IPS DF 4.7 (cell line): ENCODE measurements at regions not wholly inside any gene's neighbourhood (a gene's known extent, or its start where the extent isn't known, plus 50 kb on each side); places are given as distances from the start of the nearest gene placed in this dataset.
"Not testable (repeated sequence)": the region's sequence is repeated elsewhere in the genome, so short reads cannot be mapped to it uniquely, and the experiment has no call there.

Experiments used
- DNase-seq: peaks from one replicate; pipeline ENCODE4 v3.0.0-alpha.2; 2013; ENCODE audit warnings: low spot score; ENCODE audit errors: extremely low read depth

- no peak for DNase-seq
Measured at GRCh38 chrY:18958846-18959245, 185.3 kb upstream of the HSFY2 start.

GRCh38 chrY:18951657-18952435, 178.3 kb upstream of the HSFY2 start:
- no peak for DNase-seq

GRCh38 chrY:18951019-18951418, 177.5 kb upstream of the HSFY2 start:
- DNase-seq, result no peak

DNA sequence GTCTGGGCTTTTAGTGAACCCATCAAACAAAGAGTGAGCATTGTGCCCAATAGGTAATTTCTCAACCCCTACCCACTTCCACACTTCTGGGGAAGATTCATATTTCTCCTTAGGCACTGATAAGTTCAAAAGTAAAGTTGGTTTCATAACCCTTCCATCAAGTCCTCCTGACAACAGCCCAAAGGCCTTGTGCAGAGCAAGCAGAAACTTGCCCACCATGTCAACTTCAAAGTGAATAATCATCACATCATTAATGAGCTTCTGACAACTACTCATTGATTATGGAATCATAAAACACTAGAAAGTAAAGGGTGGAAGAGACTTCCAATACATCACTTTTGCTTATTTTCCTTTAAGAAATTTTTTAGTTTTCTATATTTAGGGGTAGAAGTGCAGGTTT, 163.3 kb upstream of the HSFY2 start:
- no peak for DNase-seq

DNA sequence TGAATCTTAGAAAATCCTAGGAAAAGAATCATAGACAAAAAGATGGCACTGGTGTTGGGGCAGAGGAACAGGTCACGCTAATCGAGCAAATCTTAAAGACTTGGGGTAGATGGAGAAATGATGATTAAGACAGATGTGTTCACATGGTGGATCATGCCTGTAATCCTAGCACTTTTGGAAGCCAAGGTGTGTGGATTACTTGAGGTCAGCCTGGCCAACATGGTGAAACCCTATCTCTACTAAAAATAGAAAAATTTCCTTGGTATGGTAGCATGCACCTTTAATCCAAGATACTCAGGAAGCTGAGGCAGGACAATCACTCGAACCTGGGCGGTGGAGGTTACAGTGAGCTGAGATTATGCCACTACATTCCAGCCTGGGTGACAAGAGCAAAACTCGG, 145.7 kb upstream of the HSFY2 start:
- no peak for DNase-seq

DNA sequence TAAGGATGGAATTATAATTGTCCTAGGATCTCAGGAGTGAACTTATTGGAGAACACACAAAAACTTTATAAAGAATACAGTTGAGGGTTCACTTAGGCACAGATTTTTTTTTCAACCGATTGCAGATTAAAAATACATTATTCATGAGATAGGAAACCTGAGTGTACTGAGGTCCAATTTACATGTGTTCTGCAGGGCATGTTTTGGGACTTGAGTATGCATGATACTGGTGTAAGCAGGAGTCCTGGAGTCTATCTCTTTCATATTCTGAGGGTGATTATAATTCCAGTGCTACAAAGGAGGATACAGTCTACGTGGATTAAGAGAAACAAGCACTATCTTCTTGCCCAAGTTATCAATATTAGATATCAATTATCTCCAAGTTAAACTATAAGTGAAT, 139.3 kb upstream of the HSFY2 start:
- no peak for DNase-seq

DNA sequence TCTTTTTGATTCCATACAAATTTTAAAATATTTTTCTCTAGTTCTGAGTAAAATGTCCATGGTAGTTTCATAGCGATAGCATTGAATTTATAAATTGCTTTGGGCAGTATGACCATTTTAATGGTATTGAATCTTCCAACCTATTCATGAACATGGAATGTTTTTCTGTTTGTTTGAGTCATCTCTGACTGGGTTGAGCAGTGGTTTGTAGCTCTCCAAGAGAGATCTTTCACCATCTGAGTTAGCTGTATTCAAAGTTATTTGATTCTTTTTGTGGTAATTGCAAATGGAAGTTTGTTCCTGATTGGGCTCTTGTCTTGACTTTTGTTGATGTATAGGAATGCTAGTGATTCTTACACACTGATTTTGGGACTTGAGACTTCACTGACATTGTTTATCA, 136.3 kb upstream of the HSFY2 start:
- no peak for DNase-seq

- not testable (repeated sequence) for DNase-seq
Measured at GRCh38 chrY:18906198-18906597, 132.7 kb upstream of the HSFY2 start.

GRCh38 chrY:18904296-18904695, 130.8 kb upstream of the HSFY2 start:
- no peak for DNase-seq

DNA sequence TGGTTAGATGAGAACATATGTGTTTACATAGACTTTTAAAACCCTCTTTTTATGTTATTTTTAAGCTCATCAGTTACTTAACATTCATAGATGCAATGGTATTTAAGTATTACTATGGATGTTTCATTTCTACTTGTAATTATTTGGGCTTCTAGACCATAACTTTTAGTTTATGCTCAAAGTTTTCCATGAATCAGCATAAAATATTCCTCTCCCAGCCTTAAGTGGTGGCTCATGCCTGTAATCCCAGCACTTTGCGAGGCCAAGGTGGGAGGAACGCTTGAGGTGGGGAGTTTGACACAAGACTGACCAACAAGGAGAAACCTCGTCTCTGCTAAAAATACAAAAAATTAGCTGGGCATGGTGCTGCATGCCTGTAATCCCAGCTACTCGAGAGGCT, 118.5 kb upstream of the HSFY2 start:
- DNase-seq, result no peak

- DNase-seq, result no peak
Measured at GRCh38 chrY:18889548-18889947, 116.0 kb upstream of the HSFY2 start.

DNA sequence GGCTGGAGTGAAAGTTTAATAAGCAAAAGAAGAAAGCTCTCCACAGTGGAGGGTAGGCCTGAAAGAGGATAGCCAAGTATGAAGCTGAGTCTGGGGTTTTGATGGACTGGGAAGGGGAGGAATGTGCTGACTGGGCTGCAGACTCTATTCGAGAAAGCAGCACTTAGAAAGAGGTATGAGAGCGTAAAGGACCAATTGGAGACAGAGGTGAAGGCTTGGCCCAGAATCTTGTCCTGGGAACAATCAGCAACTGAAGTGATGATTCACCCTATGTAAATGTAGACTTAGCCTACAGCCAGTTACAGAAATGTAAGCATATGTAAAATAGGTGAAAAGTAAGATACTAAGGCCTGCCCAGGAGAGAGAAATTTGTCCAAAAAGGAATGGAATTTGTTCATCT, 111.2 kb upstream of the HSFY2 start:
- DNase-seq, result peak; percentile 44

GRCh38 chrY:18869145-18869544, 95.6 kb upstream of the HSFY2 start:
- DNase-seq, result not testable (repeated sequence)

DNA sequence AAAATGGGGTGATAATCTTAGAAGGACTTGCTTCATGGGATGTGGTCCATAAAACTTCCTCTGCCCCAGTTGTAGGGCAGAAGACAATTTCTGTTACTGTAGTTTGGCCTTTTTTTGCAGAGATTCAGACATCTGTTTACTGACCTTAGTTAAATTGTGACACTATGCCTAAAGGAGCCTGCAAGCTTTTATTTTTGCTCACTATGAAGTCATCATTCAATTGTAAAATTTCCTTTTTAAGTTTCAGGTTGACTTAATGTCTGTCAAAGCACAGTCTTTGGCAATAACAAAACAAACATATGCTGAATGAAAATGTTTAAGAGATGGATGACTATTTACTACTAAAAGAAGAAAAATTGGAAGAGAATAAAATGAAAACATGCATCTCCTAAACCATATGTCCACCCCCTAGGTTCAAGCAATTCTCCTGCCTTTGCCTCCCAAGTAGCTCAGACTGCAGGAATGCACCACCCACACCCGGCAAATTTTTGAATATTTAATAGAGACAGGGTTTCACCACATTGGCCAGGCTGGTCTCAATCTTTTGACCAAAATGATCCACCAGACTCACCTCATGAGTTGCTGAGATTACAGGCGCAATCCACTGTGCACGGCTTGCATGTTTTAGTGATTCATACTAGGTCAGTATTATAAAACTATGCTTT, 93.5 kb upstream of the HSFY2 start:
- DNase-seq, result not testable (repeated sequence)

DNA sequence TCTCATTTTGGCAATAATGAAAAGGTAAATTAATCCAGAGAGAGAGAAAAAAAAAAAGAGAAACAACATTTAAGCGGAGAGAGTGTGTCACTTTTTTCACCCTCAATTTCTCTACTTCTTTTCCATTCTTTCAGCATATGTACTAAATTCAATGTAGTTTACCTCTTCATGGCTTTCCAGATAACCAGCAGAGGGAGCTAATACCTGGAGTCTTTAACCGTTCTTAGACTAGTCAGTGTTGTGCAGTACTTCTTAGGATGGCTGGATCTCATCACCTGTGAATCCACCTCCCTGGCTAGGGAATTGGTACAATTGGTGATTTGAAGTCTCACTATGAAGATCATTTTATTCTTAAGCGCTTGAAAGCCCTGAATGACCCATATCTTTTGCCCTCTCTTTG, 87.3 kb upstream of the HSFY2 start:
- not testable (repeated sequence) for DNase-seq

- DNase-seq, result not testable (repeated sequence)
Measured at GRCh38 chrY:18858484-18859191, 85.1 kb upstream of the HSFY2 start.

GRCh38 chrY:18855184-18855583, 81.6 kb upstream of the HSFY2 start:
- not testable (repeated sequence) for DNase-seq

DNA sequence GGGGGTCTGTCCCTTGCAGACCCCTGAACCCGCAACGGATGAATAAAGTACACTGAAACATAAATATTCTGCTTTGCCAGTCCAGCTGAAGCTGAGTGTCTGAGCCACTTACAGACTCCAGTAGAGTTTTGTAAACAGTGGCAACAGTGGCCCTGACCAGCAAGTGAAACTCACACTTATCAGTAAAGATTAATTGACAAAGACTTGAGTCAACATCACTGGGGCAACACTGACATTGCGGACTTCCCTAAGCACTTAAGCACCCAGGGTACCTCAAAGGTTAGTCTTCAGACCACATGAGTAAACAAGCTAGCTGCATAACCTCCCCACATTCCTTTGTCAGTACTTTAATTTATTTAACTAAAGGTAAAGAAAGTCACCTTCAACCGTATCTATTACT, 79.8 kb upstream of the HSFY2 start:
- not testable (repeated sequence) for DNase-seq

GRCh38 chrY:18836643-18837042, 63.1 kb upstream of the HSFY2 start:
- DNase-seq, result not testable (repeated sequence)
